SH-SY5Y (cell line): ENCODE measurements at regions not wholly inside any gene's neighbourhood (a gene's known extent, or its start where the extent isn't known, plus 50 kb on each side); places are given as distances from the start of the nearest gene placed in this dataset.

Source experiments
- GATA2 ChIP-seq: IDR thresholded peaks from 2 replicates; pipeline ENCODE4 v1.6.1; 2011; ENCODE audit warnings: mild to moderate bottlenecking, low read depth, low read length
- GATA3 ChIP-seq: IDR thresholded peaks from 2 replicates; pipeline ENCODE4 v1.6.1; 2011; ENCODE audit warnings: low read depth, mild to moderate bottlenecking, low read length, moderate library complexity

GRCh38 chr5:144583541-144584449 is 413.1 kb downstream of the KCTD16 start:
- no peak for TF ChIP-seq GATA3
- no peak for TF ChIP-seq GATA2
